ENCODE measurements at regions not wholly inside any gene's neighbourhood (a gene's known extent, or its start where the extent isn't known, plus 50 kb on each side); places are given as distances from the start of the nearest gene placed in this dataset.
A peak's percentile ranks its signal among the peaks of the same experiment; 100 is the strongest.

DNA sequence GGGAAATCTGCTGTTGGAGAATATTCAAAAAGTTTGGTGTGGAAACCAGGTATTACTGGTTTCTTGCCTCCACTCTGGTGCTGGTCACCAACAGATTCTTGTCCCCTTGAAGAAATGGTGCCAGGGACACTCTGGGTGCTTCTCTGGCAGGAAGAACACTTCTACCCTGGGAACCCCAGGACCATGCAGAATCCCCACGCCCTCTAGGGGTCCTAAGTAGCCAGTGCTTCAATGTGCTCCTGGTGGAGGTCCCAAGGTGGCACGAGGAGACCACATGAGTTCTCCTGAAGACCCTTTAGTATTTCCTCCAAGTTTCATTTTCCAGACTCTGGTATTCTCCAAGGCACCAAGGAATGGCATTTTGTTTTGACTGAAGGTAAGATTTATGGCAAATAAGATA, 380.6 kb downstream of the TSN start:
- Histone ChIP-seq H3K79me2 (ENCODE audit: control insufficient read depth in 1 of 2, insufficient read depth in 2 of 2, low read length in 2 of 2) (no peaks in the 10 kb centered on the region), H2BK12ac (ENCODE audit: low read depth, low read length) (no peak overlapping the region), H3K79me1 (ENCODE audit: low read depth, low read length) (no peaks in the 10 kb centered on the region), H3K36me3 (ENCODE audit: control insufficient read depth in 2 of 4, insufficient read depth in 4 of 4, low read length in 3 of 4) (no peaks in the 10 kb centered on the region), H4K20me1 (replicated peaks in 1 of 2; ENCODE audit: control insufficient read depth in 1 of 2, insufficient read depth in 2 of 2, low read length in 2 of 2) (no peaks in the 10 kb centered on the region), H4K8ac (ENCODE audit: extremely low read depth, insufficient read depth, low read length) (no peak overlapping the region), H3K27ac (ENCODE audit: low read depth, low read length) (no peak overlapping the region), H3K23ac (ENCODE audit: insufficient read length) (no peak overlapping the region), H2AK5ac (ENCODE audit: low read depth, low read length) (no peak overlapping the region), H3K4me3 (ENCODE audit: extremely low read depth in 1 of 4, insufficient read depth in 2 of 4, low read depth in 3 of 4, low read length in 4 of 4) (no peak overlapping the region), H3K14ac (ENCODE audit: insufficient read length) (no peak overlapping the region), H3K9me3 (ENCODE audit: insufficient read depth in 2 of 2, low read depth in 1 of 2, low read length in 1 of 2) (no peaks in the 10 kb centered on the region), H3K27me3 (replicated peaks in 1 of 4; ENCODE audit: control insufficient read depth in 3 of 4, extremely low read depth in 1 of 4, insufficient read depth in 3 of 4, low read length in 3 of 4) (no peaks in the 10 kb centered on the region), H3K18ac (ENCODE audit: extremely low read depth, low read length) (no peak overlapping the region), H3K4me2 (ENCODE audit: insufficient read depth in 1 of 2, low read depth in 2 of 2, low read length in 2 of 2) (no peak overlapping the region), H4K5ac (ENCODE audit: insufficient read length, low read depth, low read length) (no peak overlapping the region), H3K4me1 (replicated peaks in 1 of 4; ENCODE audit: control insufficient read depth in 3 of 4, insufficient read depth in 4 of 4, low read length in 3 of 4) (peaks cover 0 to 2% (median 0%) of the 10 kb centered on the region in 4 experiments; a peak in 1 of 7 replicates), H2BK120ac (replicated peaks; ENCODE audit: low read depth, low read length) (no peak overlapping the region), H2AFZ (ENCODE audit: low read length) (no peak overlapping the region), H2BK15ac (ENCODE audit: low read length) (no peak overlapping the region), H2BK5ac (ENCODE audit: low read depth, low read length) (no peak overlapping the region), H3K9ac (replicated peaks in 1 of 4; ENCODE audit: extremely low read depth in 1 of 4, low read depth in 3 of 4, low read length in 3 of 4) (no peak overlapping the region), H2BK20ac (ENCODE audit: low read length) (no peak overlapping the region), H3K56ac (replicated peaks; ENCODE audit: insufficient read length, low read depth, low read length) (no peak overlapping the region), H3K4ac (replicated peaks; ENCODE audit: insufficient read length, low read depth, low read length) (no peak overlapping the region), H3K23me2 (ENCODE audit: low read depth, low read length) (no peaks in the 10 kb centered on the region), H4K91ac (replicated peaks; ENCODE audit: insufficient read length, low read length) (no peak overlapping the region)
- ChIA-PET CTCF (ENCODE audit: partially characterized antibody) (interaction anchor here (0.7 to 1.7 kb wide), 9 partner anchors 10 to 163 kb away, joined by 3 to 8 read pairs (median 4); no protein-coding TSS in a partner anchor), POLR2A (ENCODE audit: partially characterized antibody) (no interaction called here)
- DNase-seq (ENCODE audit: low read depth in 1 of 2, low spot score in 2 of 2): peak in 1 of 2 experiments; percentile 17
- WGBS, 2 experiments (ENCODE audit: extremely low coverage in 1 of 2, insufficient coverage in 1 of 2, insufficient read length in 1 of 2, insufficient replicate concordance in 2 of 2, low coverage in 1 of 2, low lambda C conversion rate in 2 of 2, missing lambda C conversion rate in 1 of 2): 69% methylated on average over 2 of the region's 2 CpGs; no CpG with 5 or more reads in 1 of the 2 experiments
- no peak for FAIRE-seq
- TF ChIP-seq HDAC2 (IDR thresholded peaks at IDR 0.05; ENCODE audit: borderline replicate concordance in 1 of 2, low read depth in 2 of 2, low read length in 2 of 2): no peak
- no peak for TF ChIP-seq GABPA (IDR thresholded peaks at IDR 0.05; ENCODE audit: borderline replicate concordance, insufficient read depth, low read length)
- peak; percentile 65 to 75 for TF ChIP-seq RAD21 (IDR thresholded peaks at IDR 0.05 in 1 of 2, conservative IDR thresholded peaks at IDR 0.05 in 1 of 2; ENCODE audit: low read depth in 2 of 2, low read length in 2 of 2)
- no peak for TF ChIP-seq BCL11A (IDR thresholded peaks at IDR 0.05; ENCODE audit: low read depth in 2 of 2, low read length in 2 of 2)
- no peak for TF ChIP-seq RXRA (IDR thresholded peaks at IDR 0.05; ENCODE audit: insufficient read depth, low read depth, low read length)
- no peak for TF ChIP-seq SAP30 (IDR thresholded peaks at IDR 0.05; ENCODE audit: insufficient read depth, insufficient replicate concordance, low read length)
- TF ChIP-seq RBBP5 (IDR thresholded peaks at IDR 0.05; ENCODE audit: borderline replicate concordance, low read depth, low read length): no peak
- TF ChIP-seq, protein P1, sequence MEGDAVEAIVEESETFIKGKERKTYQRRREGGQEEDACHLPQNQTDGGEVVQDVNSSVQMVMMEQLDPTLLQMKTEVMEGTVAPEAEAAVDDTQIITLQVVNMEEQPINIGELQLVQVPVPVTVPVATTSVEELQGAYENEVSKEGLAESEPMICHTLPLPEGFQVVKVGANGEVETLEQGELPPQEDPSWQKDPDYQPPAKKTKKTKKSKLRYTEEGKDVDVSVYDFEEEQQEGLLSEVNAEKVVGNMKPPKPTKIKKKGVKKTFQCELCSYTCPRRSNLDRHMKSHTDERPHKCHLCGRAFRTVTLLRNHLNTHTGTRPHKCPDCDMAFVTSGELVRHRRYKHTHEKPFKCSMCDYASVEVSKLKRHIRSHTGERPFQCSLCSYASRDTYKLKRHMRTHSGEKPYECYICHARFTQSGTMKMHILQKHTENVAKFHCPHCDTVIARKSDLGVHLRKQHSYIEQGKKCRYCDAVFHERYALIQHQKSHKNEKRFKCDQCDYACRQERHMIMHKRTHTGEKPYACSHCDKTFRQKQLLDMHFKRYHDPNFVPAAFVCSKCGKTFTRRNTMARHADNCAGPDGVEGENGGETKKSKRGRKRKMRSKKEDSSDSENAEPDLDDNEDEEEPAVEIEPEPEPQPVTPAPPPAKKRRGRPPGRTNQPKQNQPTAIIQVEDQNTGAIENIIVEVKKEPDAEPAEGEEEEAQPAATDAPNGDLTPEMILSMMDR (IDR thresholded peaks at IDR 0.05; ENCODE audit: control extremely low read depth in 1 of 3, insufficient read depth in 1 of 3, low read depth in 1 of 3, low read length in 3 of 3): peak; percentile 68 to 74 (median 71)
- TF ChIP-seq GTF2F1 (IDR thresholded peaks at IDR 0.05; ENCODE audit: borderline replicate concordance, low read depth, low read length): no peak
- TF ChIP-seq POLR2A (IDR thresholded peaks at IDR 0.05; ENCODE audit: control extremely low read depth in 1 of 2, low read depth in 2 of 2, low read length in 2 of 2): no peak
